GM21737 (cell line): ENCODE measurements at regions not wholly inside any gene's neighbourhood (a gene's known extent, or its start where the extent isn't known, plus 50 kb on each side); places are given as distances from the start of the nearest gene placed in this dataset.
A peak's percentile ranks its signal among the peaks of the same experiment; 100 is the strongest.
"Not testable (repeated sequence)": the region's sequence is repeated elsewhere in the genome, so short reads cannot be mapped to it uniquely, and the experiment has no call there.

Source experiments
- ATAC-seq: cut with Tn5 transposase; IDR thresholded peaks from one replicate; pipeline ENCODE4 v1.9.1; 2021; ENCODE audit warnings: mild to moderate bottlenecking, moderate library complexity; ENCODE audit not compliant: unreplicated experiment

DNA sequence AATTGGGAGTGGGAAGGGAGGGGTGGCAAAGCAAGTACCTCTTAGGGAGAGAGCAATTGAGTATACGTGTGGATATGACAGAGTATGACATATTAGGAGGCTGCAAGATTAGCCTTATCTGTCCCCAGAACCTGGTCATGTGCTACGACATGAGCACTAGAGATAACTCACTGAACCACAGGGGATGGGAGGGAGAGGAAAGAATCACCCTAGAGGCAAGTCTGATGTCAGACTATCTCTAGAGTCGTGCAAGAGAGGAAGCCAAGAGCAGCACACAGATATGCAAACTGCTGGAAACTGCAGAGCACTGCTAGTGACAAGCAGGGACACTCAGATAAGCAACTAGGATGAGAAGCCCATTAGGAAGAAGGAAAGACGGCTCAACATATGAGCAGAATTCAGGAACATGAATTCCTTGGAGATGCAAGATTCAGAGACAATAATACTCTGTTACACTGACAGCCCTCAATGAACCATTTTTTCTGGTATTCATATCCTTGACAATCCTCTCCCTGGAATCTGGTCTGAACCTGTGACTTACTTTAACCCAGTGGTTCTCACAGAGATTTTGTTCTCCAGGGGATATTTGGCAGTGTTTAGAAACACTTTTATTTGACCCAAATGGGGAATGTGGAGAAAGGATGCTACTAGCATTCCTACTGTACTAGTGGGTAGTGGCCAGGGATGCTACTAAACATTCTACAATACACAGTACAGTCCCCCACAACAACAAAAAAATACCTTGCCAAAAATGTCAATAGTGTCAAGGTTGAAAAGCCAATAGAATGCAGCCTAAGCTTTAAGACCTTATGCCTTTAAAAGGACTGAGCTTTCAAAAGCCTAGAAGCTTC lies 84.0 kb upstream of the BMP2K start:
- peak; percentile 75 for ATAC-seq

GRCh38 chr4:78692822-78693170 lies 83.4 kb upstream of the BMP2K start:
- no peak for ATAC-seq

GRCh38 chr4:78693777-78694456 lies 82.2 kb upstream of the BMP2K start:
- no peak for ATAC-seq

GRCh38 chr4:78694457-78694787 lies 81.7 kb upstream of the BMP2K start:
- ATAC-seq, result no peak

- ATAC-seq, result no peak
Observed at GRCh38 chr4:78695910-78696309, 80.2 kb upstream of the BMP2K start.

DNA sequence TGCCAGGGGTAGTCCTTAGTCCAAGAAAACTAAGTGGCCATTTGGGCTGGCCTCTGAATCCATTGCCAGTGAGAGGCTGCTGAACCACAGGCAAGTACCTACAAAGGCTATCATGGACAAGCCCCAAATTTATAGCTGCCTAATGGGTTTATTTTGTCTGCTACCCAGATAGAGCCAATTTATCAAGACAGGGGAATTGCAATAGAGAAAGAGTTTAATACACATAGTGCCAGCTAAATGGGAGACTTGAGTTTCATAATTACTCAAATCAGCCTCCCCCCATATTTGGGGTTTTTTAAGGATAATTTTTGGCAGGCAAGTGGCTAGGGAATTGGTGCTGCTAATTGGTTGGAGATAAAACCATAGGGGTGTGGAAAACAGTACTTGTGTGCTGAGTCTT lies 73.1 kb upstream of the BMP2K start:
- ATAC-seq, result no peak

GRCh38 chr4:78704317-78704716 lies 71.8 kb upstream of the BMP2K start:
- ATAC-seq, result no peak

DNA sequence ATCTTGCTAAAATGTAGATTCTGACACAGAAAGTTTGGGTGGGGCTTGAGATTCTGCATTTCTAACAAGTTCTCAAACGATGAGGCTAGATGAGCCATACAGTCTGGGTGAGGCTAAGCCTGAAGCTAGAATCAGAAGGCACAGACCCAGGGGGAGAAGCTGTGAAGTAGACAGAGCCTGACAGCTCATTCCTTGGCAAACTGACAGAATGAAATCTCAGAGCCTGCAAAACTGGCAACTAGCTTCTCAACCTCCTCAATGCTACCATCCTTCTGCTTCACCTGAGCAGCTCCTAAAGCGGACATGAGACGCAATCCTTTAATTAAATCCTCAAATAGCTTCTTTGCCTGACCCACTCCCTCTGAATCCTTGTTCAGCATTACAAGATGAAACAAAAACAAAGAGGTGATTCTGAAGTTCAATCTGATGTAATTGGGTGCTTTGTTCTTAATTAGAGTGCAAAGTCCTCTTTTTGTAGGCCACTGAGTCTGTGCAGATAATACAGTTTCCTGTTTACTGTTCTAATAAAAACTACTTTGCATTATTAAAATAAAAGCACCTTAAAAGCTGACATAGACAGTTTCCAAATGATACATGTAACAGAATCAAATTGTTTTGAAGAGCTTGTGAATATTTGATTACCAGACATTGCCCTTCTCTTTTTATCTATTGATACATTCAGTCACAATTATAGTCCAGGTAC lies 71.0 kb upstream of the BMP2K start:
- ATAC-seq, result no peak

- no peak for ATAC-seq
Observed at GRCh38 chr4:78706302-78706701, 69.8 kb upstream of the BMP2K start.

- no peak for ATAC-seq
Observed at GRCh38 chr4:78707268-78707667, 68.9 kb upstream of the BMP2K start.

- no peak for ATAC-seq
Observed at GRCh38 chr4:78707793-78708192, 68.4 kb upstream of the BMP2K start.

DNA sequence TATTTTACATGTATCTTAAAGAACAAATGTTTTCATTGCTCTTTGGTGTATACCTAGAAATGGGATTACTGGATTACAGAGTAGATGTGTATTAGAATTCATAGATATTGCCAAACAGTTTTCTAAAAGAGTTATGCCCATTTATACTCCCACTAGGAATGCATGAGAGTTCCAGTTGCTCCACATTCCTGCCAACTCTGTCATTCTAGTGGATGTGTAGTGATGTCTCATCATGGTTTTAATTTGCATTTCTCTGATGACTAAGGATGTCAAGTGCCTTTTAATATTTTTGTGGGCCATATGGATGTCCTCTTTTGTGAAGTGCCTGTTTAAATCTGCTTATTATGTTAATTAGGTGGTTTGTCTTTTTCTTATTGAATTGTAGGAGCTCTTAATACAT lies 65.6 kb upstream of the BMP2K start:
- ATAC-seq, result no peak

- ATAC-seq, result no peak
Observed at GRCh38 chr4:78711676-78712075, 64.5 kb upstream of the BMP2K start.

GRCh38 chr4:78714598-78714997 lies 61.6 kb upstream of the BMP2K start:
- ATAC-seq, result not testable (repeated sequence)

DNA sequence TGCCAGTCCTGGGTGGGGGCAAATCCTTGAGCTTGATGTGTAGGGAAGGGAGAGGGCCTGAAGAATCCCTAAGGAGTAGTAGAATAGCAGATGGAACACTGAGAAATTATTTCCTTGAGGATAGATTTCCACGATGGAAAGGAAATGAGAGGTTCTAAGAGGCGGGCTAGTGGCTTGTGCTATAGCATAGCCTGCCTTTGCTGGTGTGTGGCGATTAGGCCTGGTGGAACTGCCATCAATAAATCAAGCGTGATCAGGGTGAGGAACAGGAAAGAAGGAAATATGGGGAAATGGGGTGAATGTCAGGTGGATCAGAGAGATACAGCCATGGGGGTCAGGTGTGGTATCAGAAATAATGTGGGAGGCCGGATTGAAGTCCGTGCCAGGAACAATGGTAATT lies 60.8 kb upstream of the BMP2K start:
- ATAC-seq, result not testable (repeated sequence)

- ATAC-seq, result not testable (repeated sequence)
Observed at GRCh38 chr4:78717712-78718111, 58.4 kb upstream of the BMP2K start.

DNA sequence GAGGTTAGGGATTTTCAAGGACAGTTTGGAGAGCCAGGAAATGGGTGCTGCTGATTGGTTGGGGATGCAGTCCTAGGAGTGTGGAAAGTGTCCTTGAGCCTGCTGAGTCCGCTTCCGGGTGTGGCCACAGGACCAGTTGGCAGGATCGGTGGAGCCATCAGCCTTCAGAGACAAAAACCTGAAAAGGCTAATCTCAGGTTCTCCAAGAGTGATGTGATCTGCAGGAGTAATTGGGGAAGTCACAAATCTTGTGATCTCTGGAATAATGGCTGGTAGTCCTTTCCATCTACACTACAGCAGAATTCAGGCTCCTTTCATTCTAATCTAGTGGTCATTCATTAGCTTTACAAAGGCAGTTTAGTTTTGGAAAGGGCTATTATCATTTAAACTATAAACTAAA lies 55.9 kb upstream of the BMP2K start:
- ATAC-seq, result no peak

- ATAC-seq, result peak; percentile 97
Observed at GRCh38 chr4:78720994-78721677, 55.0 kb upstream of the BMP2K start.

DNA sequence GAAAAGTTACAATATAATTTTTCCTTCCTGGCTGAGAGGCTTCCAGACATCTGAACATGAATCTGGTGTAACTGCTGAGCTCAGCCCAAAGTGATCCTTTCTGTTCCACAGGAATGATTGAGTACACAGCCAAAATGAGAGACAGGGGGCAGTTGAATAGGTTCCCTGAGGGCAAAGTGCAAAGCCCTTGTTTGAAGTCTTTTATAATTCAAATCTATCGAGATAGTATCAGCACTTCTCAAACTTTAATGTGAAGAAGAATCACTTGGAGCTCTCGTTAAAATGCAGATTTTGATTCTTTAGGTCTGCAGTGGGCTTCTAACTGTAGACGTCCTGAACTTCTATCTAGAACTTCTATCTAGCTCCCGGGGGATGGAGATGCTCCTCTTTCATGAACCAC lies 54.4 kb upstream of the BMP2K start:
- ATAC-seq, result no peak

DNA sequence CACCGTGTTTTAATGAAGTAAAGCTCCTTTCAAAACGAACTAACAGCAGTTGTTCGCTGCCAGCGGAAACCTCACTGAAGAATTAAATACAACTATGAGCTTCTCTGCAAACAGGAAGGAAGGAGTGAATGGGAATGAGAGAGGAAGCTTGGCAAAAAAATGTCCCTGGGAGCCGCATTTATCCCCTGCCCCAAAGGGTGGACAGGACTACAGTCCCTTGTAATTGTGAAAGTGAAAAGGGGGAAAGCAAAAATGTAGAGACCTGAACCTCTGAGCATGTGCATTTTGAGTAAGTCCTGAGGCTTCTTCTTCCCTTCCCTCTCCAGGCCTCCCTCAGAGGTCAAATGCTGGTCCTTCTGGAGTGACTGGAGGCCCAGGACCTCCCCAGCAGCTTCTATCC lies 53.8 kb upstream of the BMP2K start:
- ATAC-seq, result no peak

DNA sequence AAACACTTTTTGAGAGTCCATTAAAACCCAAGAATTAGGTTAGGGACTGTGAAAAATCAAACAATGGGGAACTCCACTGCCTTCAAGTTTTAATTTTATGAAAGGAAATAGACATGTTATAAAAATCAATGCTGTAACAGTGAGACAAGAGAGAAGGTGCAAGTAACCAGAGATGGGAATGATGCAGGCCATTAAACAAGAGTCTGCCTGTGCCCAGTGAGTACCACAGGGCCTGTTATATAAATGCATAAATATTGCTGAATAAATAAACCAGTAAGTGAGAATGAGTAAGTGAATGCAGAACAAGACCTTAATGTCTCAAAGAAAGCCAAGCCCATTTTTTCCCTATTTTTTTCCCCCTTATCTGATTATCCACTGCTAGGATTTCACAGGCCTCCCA lies 53.3 kb upstream of the BMP2K start:
- no peak for ATAC-seq
